GM23248 (cell line): ENCODE measurements at regions not wholly inside any gene's neighbourhood (a gene's known extent, or its start where the extent isn't known, plus 50 kb on each side); places are given as distances from the start of the nearest gene placed in this dataset.

ENCODE experiments used
- DNase-seq: peaks from one replicate; pipeline ENCODE4 v3.0.0-alpha.2; 2015
- H2AFZ ChIP-seq: fragments of 200-600 bp; sonication (generic); 2 replicates; pipeline ENCODE4 v1.6.1; 2016; ENCODE audit warnings: antibody characterized with exemption
- H3F3A ChIP-seq: fragments of 200-600 bp; sonication (generic); 2 replicates; pipeline ENCODE4 v1.6.1; 2016; ENCODE audit warnings: mild to moderate bottlenecking, antibody characterized with exemption, mixed run types; ENCODE audit not compliant: insufficient read depth
- H3K27ac ChIP-seq: fragments of 200-600 bp; sonication (generic); 2 replicates; pipeline ENCODE4 v1.5.1; 2016; ENCODE audit warnings: mild to moderate bottlenecking
- H3K27me3 ChIP-seq: fragments of 200-600 bp; sonication (generic); replicated peaks from 2 replicates; pipeline ENCODE4 v1.6.1; 2016; ENCODE audit warnings: mild to moderate bottlenecking; ENCODE audit not compliant: insufficient read depth
- H3K36me3 ChIP-seq: fragments of 200-600 bp; sonication (generic); 2 replicates; pipeline ENCODE4 v1.6.1; 2016; ENCODE audit warnings: low read depth, mild to moderate bottlenecking
- H3K4me1 ChIP-seq: fragments of 200-600 bp; sonication (generic); 2 replicates; pipeline ENCODE4 v1.6.1; 2016; ENCODE audit warnings: mild to moderate bottlenecking; ENCODE audit not compliant: insufficient read depth
- H3K4me2 ChIP-seq: fragments of 200-600 bp; sonication (generic); one replicate; pipeline ENCODE4 v1.6.1; 2016; ENCODE audit warnings: mild to moderate bottlenecking; ENCODE audit not compliant: unreplicated experiment
- H3K4me3 ChIP-seq: fragments of 200-600 bp; sonication (generic); 2 replicates; pipeline ENCODE4 v1.5.1; 2016; ENCODE audit warnings: mild to moderate bottlenecking
- H3K79me2 ChIP-seq: fragments of 200-600 bp; sonication (generic); 2 replicates; pipeline ENCODE4 v1.6.1; 2016; ENCODE audit warnings: mild to moderate bottlenecking; ENCODE audit not compliant: insufficient read depth
- H3K9ac ChIP-seq: fragments of 200-600 bp; sonication (generic); 2 replicates; pipeline ENCODE4 v1.6.1; 2016; ENCODE audit warnings: mild to moderate bottlenecking
- H3K9me2 ChIP-seq: fragments of 200-600 bp; sonication (generic); 2 replicates; pipeline ENCODE4 v1.6.1; 2016; ENCODE audit warnings: mixed run types, mild to moderate bottlenecking, moderate library complexity; ENCODE audit not compliant: insufficient read depth
- H3K9me3 ChIP-seq: fragments of 200-600 bp; sonication (generic); one replicate; pipeline ENCODE4 v1.6.1; 2017; ENCODE audit warnings: low read depth
- H4K20me1 ChIP-seq: fragments of 200-600 bp; sonication (generic); 2 replicates; pipeline ENCODE4 v1.6.0; 2016; ENCODE audit not compliant: insufficient read depth
- EZH2 ChIP-seq: fragments of 200-600 bp; sonication (generic); IDR thresholded peaks from 2 replicates; pipeline ENCODE4 v1.6.1; 2018; ENCODE audit warnings: antibody characterized with exemption, mild to moderate bottlenecking; ENCODE audit not compliant: insufficient read depth, poor library complexity, severe bottlenecking
- EZH2phosphoT487 ChIP-seq: fragments of 200-600 bp; sonication (generic); IDR thresholded peaks from 2 replicates; pipeline ENCODE4 v1.6.1; 2018; ENCODE audit warnings: antibody characterized with exemption, moderate library complexity, mild to moderate bottlenecking, low read depth; ENCODE audit not compliant: insufficient read depth
- WGBS, 2 experiments: methylation state at CpG; one replicate each; pipeline ENCODE4 v1.1.6; 2015 to 2017; ENCODE audit warnings: low lambda C conversion rate in 2 of 2, low coverage in 1 of 2; ENCODE audit errors: missing lambda C conversion rate in 2 of 2; 5-methylcytosine and 5-hydroxymethylcytosine counted together
- in situ Hi-C: fragments of 300-500 bp; cut with MboI; formaldehyde crosslinking; loops from 2 replicates; pipeline ENCODE4 v1.15.0; 2020

DNA sequence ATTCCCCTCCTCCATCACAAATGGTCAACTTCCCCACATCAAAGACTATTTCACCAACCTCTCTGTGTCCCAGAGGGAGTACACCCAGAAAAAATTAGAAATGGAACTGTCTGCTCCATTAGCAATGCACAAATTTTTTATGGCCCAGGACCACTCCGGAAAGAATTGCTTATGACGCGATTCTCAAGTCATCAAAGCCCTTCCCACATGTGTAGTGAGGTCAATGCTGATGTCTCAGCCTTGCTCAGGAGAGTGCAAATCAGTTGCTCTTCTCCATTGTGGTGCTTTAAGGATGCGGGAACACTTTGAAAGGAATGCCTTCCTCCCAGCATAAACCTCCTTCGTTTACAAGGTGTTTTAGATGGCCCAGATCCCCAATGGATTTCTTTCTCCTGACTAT lies 518.3 kb downstream of the PPARGC1A start:
- no peaks in the 10 kb centered on the region for H4K20me1 ChIP-seq
- no peak overlapping the region for H3K4me2 ChIP-seq
- H3K36me3 ChIP-seq, result no peaks in the 10 kb centered on the region
- no peaks in the 10 kb centered on the region for H3K4me1 ChIP-seq
- no peaks in the 10 kb centered on the region for H3K79me2 ChIP-seq
- no peak for TF ChIP-seq EZH2phosphoT487
- no peak for TF ChIP-seq EZH2
- in situ Hi-C loops, result no loop called here
- no peak overlapping the region for H3K27ac ChIP-seq
- H3K9ac ChIP-seq, result no peak overlapping the region
- 52 to 61% methylated on average over 5 of the region's 5 CpGs for WGBS, 2 experiments
- no peaks in the 10 kb centered on the region for H3F3A ChIP-seq
- no peaks in the 10 kb centered on the region for H3K27me3 ChIP-seq
- no peak overlapping the region for H2AFZ ChIP-seq
- DNase-seq, result no peak
- H3K4me3 ChIP-seq, result no peak overlapping the region
- no peaks in the 10 kb centered on the region for H3K9me2 ChIP-seq
- no peaks in the 10 kb centered on the region for H3K9me3 ChIP-seq

DNA sequence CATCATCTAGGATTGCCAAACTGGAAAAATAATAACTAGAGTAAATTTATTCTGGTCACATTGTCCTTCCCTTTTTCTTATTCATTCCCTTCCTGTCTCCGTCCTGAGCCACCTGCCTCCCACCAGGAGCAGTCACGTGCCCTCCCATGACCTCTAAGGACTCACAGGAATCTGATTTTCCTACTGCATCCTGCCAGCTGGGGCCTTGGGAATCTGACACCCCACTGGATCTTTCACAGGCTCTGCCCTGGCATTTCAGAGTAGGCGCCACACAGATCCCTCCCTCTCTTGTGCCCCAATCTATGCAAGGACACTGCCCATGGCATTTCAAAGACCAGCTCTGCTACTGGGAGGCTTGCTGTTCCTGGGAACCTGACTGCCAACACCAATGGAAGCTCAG lies 520.5 kb downstream of the PPARGC1A start:
- no peak overlapping the region for H3K4me2 ChIP-seq
- H3K9me2 ChIP-seq, result no peaks in the 10 kb centered on the region
- no peaks in the 10 kb centered on the region for H3K27me3 ChIP-seq
- no peak for DNase-seq
- H3K4me1 ChIP-seq, result no peaks in the 10 kb centered on the region
- no peak overlapping the region for H3K9ac ChIP-seq
- no peak overlapping the region for H3K27ac ChIP-seq
- in situ Hi-C loops, result no loop called here
- H3K9me3 ChIP-seq, result no peaks in the 10 kb centered on the region
- WGBS, 2 experiments, result 17 to 22% methylated on average over 3 of the region's 3 CpGs
- no peaks in the 10 kb centered on the region for H4K20me1 ChIP-seq
- no peak overlapping the region for H3K4me3 ChIP-seq
- no peaks in the 10 kb centered on the region for H3K79me2 ChIP-seq
- no peaks in the 10 kb centered on the region for H3F3A ChIP-seq
- H2AFZ ChIP-seq, result no peak overlapping the region
- H3K36me3 ChIP-seq, result no peaks in the 10 kb centered on the region
- TF ChIP-seq EZH2phosphoT487 (no peak), EZH2 (no peak)

DNA sequence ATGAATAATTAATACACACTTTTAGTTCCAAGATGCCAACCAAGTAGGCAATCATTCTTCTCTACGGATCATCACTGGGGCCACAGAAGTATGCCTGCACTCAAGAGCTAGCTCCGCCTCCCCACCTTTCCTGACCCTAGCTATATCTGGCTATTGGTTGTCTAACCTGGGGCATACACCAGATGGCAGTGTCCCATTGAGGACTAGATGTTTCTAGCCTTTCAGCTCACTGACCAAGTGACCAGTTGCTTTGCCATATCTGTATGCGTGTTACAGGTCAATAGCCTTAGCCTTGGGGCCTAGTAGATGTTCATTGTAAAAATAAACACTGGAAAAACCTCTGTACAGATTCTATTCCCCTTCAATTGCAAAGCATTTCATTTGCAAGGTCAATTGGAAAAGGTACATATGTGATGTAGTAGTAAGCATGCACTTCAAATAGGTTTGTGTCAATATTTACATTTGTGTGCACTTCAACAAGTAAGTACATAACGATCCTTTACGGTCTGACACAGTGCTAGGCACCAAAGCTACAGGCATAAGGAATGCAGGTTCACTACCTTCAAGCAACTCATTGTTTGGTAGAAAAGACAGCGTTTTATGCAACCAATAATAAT lies 521.7 kb downstream of the PPARGC1A start:
- H4K20me1 ChIP-seq, result no peaks in the 10 kb centered on the region
- no peak overlapping the region for H3K27ac ChIP-seq
- H3K4me3 ChIP-seq, result no peak overlapping the region
- no peak for DNase-seq
- no peak overlapping the region for H3K9ac ChIP-seq
- TF ChIP-seq EZH2 (no peak), EZH2phosphoT487 (no peak)
- no peak overlapping the region for H3K4me2 ChIP-seq
- no peaks in the 10 kb centered on the region for H3K27me3 ChIP-seq
- H2AFZ ChIP-seq, result no peak overlapping the region
- WGBS, 2 experiments, result 42% methylated on average over 6 of the region's 6 CpGs
- no peaks in the 10 kb centered on the region for H3K9me2 ChIP-seq
- H3K79me2 ChIP-seq, result no peaks in the 10 kb centered on the region
- H3K4me1 ChIP-seq, result no peaks in the 10 kb centered on the region
- H3K36me3 ChIP-seq, result no peaks in the 10 kb centered on the region
- H3F3A ChIP-seq, result no peaks in the 10 kb centered on the region
- in situ Hi-C loops, result no loop called here
- H3K9me3 ChIP-seq, result no peaks in the 10 kb centered on the region

DNA sequence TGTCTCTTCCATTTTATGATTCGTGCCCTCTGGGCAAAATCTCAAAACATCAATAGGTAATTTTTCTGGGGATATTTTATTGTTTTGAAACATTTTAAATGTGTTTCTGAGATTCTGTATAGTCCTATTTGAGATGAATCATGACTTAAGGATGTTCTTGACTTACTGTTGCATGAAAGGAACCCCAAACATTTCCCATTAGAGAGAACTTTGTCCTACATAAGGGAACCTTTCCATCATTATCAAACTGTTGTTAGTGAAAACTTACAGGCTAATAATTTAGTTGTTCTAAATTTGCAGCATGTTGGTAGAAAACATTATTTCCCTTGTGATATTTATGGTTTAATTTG lies 523.3 kb downstream of the PPARGC1A start:
- no peak for DNase-seq
- no peak overlapping the region for H3K9ac ChIP-seq
- H2AFZ ChIP-seq, result no peak overlapping the region
- no peaks in the 10 kb centered on the region for H3F3A ChIP-seq
- in situ Hi-C loops, result no loop called here
- no peaks in the 10 kb centered on the region for H3K9me2 ChIP-seq
- no peaks in the 10 kb centered on the region for H3K79me2 ChIP-seq
- H3K4me1 ChIP-seq, result no peaks in the 10 kb centered on the region
- H3K27ac ChIP-seq, result no peak overlapping the region
- H3K4me3 ChIP-seq, result no peak overlapping the region
- no peaks in the 10 kb centered on the region for H3K27me3 ChIP-seq
- H4K20me1 ChIP-seq, result no peaks in the 10 kb centered on the region
- no peaks in the 10 kb centered on the region for H3K9me3 ChIP-seq
- H3K36me3 ChIP-seq, result no peaks in the 10 kb centered on the region
- WGBS, 2 experiments, result 5 to 15% methylated on average over 1 of the region's 1 CpG
- H3K4me2 ChIP-seq, result no peak overlapping the region
- TF ChIP-seq EZH2phosphoT487, result no peak

DNA sequence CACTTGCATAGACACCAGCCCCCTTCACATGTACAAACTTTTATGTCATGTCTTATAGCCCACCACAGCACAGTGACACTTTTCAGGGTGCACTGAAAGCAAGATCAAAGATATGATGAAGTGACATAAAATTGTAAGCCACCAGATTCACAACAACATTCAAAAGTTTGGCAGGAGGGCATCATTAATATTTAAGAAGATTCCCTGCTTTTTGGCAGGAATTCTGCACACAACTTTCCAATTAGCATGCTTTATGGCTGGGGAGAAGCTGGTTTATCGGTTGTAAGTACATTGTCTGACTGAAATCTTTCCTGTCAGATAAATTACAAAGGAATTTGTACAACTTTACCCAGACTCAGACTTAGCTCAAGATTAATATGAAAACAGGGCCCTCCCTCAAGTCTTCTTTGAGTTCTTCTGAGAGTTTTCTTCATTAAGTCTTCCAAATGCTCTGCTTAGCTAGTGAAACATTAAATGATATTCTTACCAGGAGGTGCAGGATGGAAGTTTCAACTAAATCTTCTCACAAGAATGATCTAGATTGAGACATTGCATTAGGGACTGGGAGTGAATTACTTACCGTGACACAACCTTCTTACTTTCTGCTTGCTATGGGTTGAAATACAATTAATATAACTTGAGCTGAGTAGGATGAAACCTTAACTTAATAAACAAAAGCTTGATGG lies 523.8 kb downstream of the PPARGC1A start:
- H3K9me3 ChIP-seq, result no peaks in the 10 kb centered on the region
- no peak overlapping the region for H3K9ac ChIP-seq
- no peaks in the 10 kb centered on the region for H3K79me2 ChIP-seq
- no peaks in the 10 kb centered on the region for H3K27me3 ChIP-seq
- H2AFZ ChIP-seq, result no peak overlapping the region
- in situ Hi-C loops, result no loop called here
- H3K4me1 ChIP-seq, result no peaks in the 10 kb centered on the region
- WGBS, 2 experiments, result 1 to 2% methylated on average over 2 of the region's 2 CpGs
- no peak overlapping the region for H3K4me3 ChIP-seq
- H3F3A ChIP-seq, result no peaks in the 10 kb centered on the region
- H4K20me1 ChIP-seq, result no peaks in the 10 kb centered on the region
- H3K36me3 ChIP-seq, result no peaks in the 10 kb centered on the region
- H3K27ac ChIP-seq, result no peak overlapping the region
- no peak for DNase-seq
- no peaks in the 10 kb centered on the region for H3K9me2 ChIP-seq
- no peak overlapping the region for H3K4me2 ChIP-seq
- TF ChIP-seq EZH2 (no peak), EZH2phosphoT487 (no peak)
